Stimulated activated CD4-positive, alpha-beta T cell treated with anti-CD3 and anti-CD28 coated beads, TNF-alpha, amount 100 ng/mL, for 4 hours (primary cell): ENCODE measurements at regions not wholly inside any gene's neighbourhood (a gene's known extent, or its start where the extent isn't known, plus 50 kb on each side); places are given as distances from the start of the nearest gene placed in this dataset.
"Not testable (repeated sequence)": the region's sequence is repeated elsewhere in the genome, so short reads cannot be mapped to it uniquely, and the experiment has no call there.

Experiments used
- DNase-seq, 3 experiments: peaks; one replicate each; pipeline ENCODE4 v3.0.0-alpha.2; 2020; ENCODE audit warnings: low read depth in 3 of 3

- no peak for DNase-seq
Observed at GRCh38 chr5:101653996-101654395, 642.1 kb downstream of the SLCO4C1 start.

GRCh38 chr5:101647861-101648260, 648.2 kb downstream of the SLCO4C1 start:
- no peak for DNase-seq

- no peak for DNase-seq
Observed at GRCh38 chr5:101643794-101644193, 652.3 kb downstream of the SLCO4C1 start.

GRCh38 chr5:101637599-101637998, 658.5 kb downstream of the SLCO4C1 start:
- DNase-seq, result no peak

- not testable (repeated sequence) for DNase-seq
Observed at GRCh38 chr5:101627770-101628169, 668.3 kb downstream of the SLCO4C1 start.

- DNase-seq, result no peak
Observed at GRCh38 chr5:101626572-101626971, 669.5 kb downstream of the SLCO4C1 start.

- DNase-seq, result no peak
Observed at GRCh38 chr5:101611039-101611438, 685.0 kb downstream of the SLCO4C1 start.

- DNase-seq, result no peak
Observed at GRCh38 chr5:101608322-101608721, 687.8 kb downstream of the SLCO4C1 start.

- no peak for DNase-seq
Observed at GRCh38 chr5:101605700-101606099, 690.4 kb downstream of the SLCO4C1 start.

GRCh38 chr5:101600614-101601013, 695.5 kb downstream of the SLCO4C1 start:
- no peak for DNase-seq

- no peak for DNase-seq
Observed at GRCh38 chr5:101590384-101590783, 687.3 kb upstream of the ST8SIA4 start.

GRCh38 chr5:101585366-101585765, 682.3 kb upstream of the ST8SIA4 start:
- no peak for DNase-seq

- no peak for DNase-seq
Observed at GRCh38 chr5:101580591-101580990, 677.5 kb upstream of the ST8SIA4 start.

GRCh38 chr5:101574017-101574416, 670.9 kb upstream of the ST8SIA4 start:
- no peak for DNase-seq

- no peak for DNase-seq
Observed at GRCh38 chr5:101561018-101561417, 657.9 kb upstream of the ST8SIA4 start.

- DNase-seq, result no peak
Observed at GRCh38 chr5:101543780-101544179, 640.7 kb upstream of the ST8SIA4 start.

GRCh38 chr5:101539315-101539714, 636.2 kb upstream of the ST8SIA4 start:
- DNase-seq, result no peak

GRCh38 chr5:101535626-101536025, 632.5 kb upstream of the ST8SIA4 start:
- DNase-seq, result no peak

GRCh38 chr5:101534491-101535110, 631.5 kb upstream of the ST8SIA4 start:
- no peak for DNase-seq

GRCh38 chr5:101532430-101532829, 629.3 kb upstream of the ST8SIA4 start:
- no peak for DNase-seq

- DNase-seq, result no peak
Observed at GRCh38 chr5:101531026-101531425, 627.9 kb upstream of the ST8SIA4 start.

GRCh38 chr5:101529094-101529493, 626.0 kb upstream of the ST8SIA4 start:
- DNase-seq, result not testable (repeated sequence)

GRCh38 chr5:101520417-101520816, 617.3 kb upstream of the ST8SIA4 start:
- DNase-seq, result no peak

- DNase-seq, result no peak
Observed at GRCh38 chr5:101517795-101518194, 614.7 kb upstream of the ST8SIA4 start.
